HG03432 (cell line): ENCODE measurements at regions not wholly inside any gene's neighbourhood (a gene's known extent, or its start where the extent isn't known, plus 50 kb on each side); places are given as distances from the start of the nearest gene placed in this dataset.
"Not testable (repeated sequence)": the region's sequence is repeated elsewhere in the genome, so short reads cannot be mapped to it uniquely, and the experiment has no call there.

Experiments
- ATAC-seq: cut with Tn5 transposase; IDR thresholded peaks from one replicate; pipeline ENCODE4 v1.9.1; 2021; ENCODE audit warnings: mild to moderate bottlenecking, moderate library complexity; ENCODE audit not compliant: unreplicated experiment

- ATAC-seq: no peak
Observed at GRCh38 chr3:1456781-1457311, 364.0 kb downstream of the CNTN6 start.

GRCh38 chr3:1462371-1462770 is 369.5 kb downstream of the CNTN6 start:
- no peak for ATAC-seq

GRCh38 chr3:1462856-1463450 is 370.1 kb downstream of the CNTN6 start:
- ATAC-seq: no peak

GRCh38 chr3:1465091-1465490 is 372.3 kb downstream of the CNTN6 start:
- not testable (repeated sequence) for ATAC-seq

- ATAC-seq: no peak
Observed at GRCh38 chr3:1468145-1468544, 375.3 kb downstream of the CNTN6 start.

GRCh38 chr3:1469248-1469647 is 376.4 kb downstream of the CNTN6 start:
- no peak for ATAC-seq

- no peak for ATAC-seq
Observed at GRCh38 chr3:1469687-1470086, 376.9 kb downstream of the CNTN6 start.

- ATAC-seq: no peak
Observed at GRCh38 chr3:1477669-1478068, 384.8 kb downstream of the CNTN6 start.

GRCh38 chr3:1495466-1495865 is 402.6 kb downstream of the CNTN6 start:
- no peak for ATAC-seq

- ATAC-seq: no peak
Observed at GRCh38 chr3:1499694-1500093, 406.9 kb downstream of the CNTN6 start.

GRCh38 chr3:1501406-1502115 is 408.7 kb downstream of the CNTN6 start:
- no peak for ATAC-seq

GRCh38 chr3:1506090-1506489 is 413.3 kb downstream of the CNTN6 start:
- no peak for ATAC-seq

- no peak for ATAC-seq
Observed at GRCh38 chr3:1513662-1514061, 420.8 kb downstream of the CNTN6 start.

GRCh38 chr3:1515882-1516281 is 423.1 kb downstream of the CNTN6 start:
- no peak for ATAC-seq

- ATAC-seq: no peak
Observed at GRCh38 chr3:1527786-1528185, 435.0 kb downstream of the CNTN6 start.

- ATAC-seq: no peak
Observed at GRCh38 chr3:1528621-1529020, 435.8 kb downstream of the CNTN6 start.

- ATAC-seq: no peak
Observed at GRCh38 chr3:1529676-1530075, 436.9 kb downstream of the CNTN6 start.

GRCh38 chr3:1531981-1532380 is 439.2 kb downstream of the CNTN6 start:
- no peak for ATAC-seq

- no peak for ATAC-seq
Observed at GRCh38 chr3:1532935-1533606, 440.2 kb downstream of the CNTN6 start.

GRCh38 chr3:1533763-1534162 is 440.9 kb downstream of the CNTN6 start:
- ATAC-seq: no peak

- ATAC-seq: no peak
Observed at GRCh38 chr3:1534252-1534651, 441.4 kb downstream of the CNTN6 start.

GRCh38 chr3:1535361-1535760 is 442.5 kb downstream of the CNTN6 start:
- ATAC-seq: no peak
